ENCODE measurements at regions not wholly inside any gene's neighbourhood (a gene's known extent, or its start where the extent isn't known, plus 50 kb on each side); places are given as distances from the start of the nearest gene placed in this dataset.

DNA sequence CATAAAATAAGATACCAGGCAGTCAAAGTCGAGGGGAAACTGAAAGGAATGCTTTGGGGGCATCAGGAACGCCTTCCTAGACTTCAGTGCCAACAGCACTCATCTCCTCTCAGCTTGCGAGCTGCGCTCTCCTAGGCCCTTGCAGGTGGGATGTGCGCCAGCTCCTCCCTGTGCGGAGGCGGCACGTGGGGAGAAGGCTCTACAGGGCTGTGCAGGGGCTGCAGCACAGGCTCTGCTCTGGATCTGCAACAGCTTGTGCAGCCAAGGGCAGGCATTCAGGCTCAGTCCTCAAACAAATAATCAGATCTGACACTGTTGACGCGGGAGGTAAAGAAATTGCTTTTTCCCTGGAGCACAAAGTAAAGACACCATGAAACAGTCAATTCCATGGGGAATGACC is 144.8 kb downstream of the TTLL2 start:
- Histone ChIP-seq H3K4me2 (ENCODE audit: low read depth, low read length) (no peak overlapping the region), H3K27me3 (ENCODE audit: control insufficient read depth in 1 of 2, insufficient read depth in 2 of 2, low read length in 2 of 2) (peaks cover 2 to 42% of the 10 kb centered on the region in 2 experiments; a peak in 4 of 5 replicates), H2AFZ (ENCODE audit: low read length) (no peak overlapping the region), H3K4me3 (replicated peaks in 1 of 3; ENCODE audit: insufficient read depth in 1 of 3, low read depth in 2 of 3, low read length in 3 of 3) (no peak overlapping the region), H3K79me2 (ENCODE audit: insufficient read depth, low read length) (no peaks in the 10 kb centered on the region), H3K4me1 (ENCODE audit: insufficient read depth, low read length) (peaks cover 19% of the 10 kb centered on the region), H3K9me3 (ENCODE audit: low read length) (no peaks in the 10 kb centered on the region), H4K20me1 (ENCODE audit: insufficient read depth, low read length) (no peaks in the 10 kb centered on the region), H3K36me3 (replicated peaks in 1 of 2; ENCODE audit: control insufficient read depth in 1 of 2, insufficient read depth in 2 of 2, low read length in 2 of 2) (no peaks in the 10 kb centered on the region), H3K27ac (ENCODE audit: extremely low read length, insufficient read depth, low read length) (no peak overlapping the region), H3K9ac (ENCODE audit: insufficient read depth, low read depth, low read length) (no peak overlapping the region)
- intact Hi-C loops (cut with micrococcal nuclease; ENCODE audit: unreplicated experiment) (no loop called here), in situ Hi-C loops (cut with HindIII; ENCODE audit: extremely low pct_ligation_motif_present, low pct_unique_long_range_greater_than_20kb) (no loop called here)
- ChIA-PET CTCF (ENCODE audit: low intra/inter-chr PET ratio, low total read pairs) (no interaction called here), POLR2A (no interaction called here)
- no TSS peak for BruUV-seq (replicated peaks)
- no peak for TF ChIP-seq AHR (CRISPR knock-in tag; IDR thresholded peaks at IDR 0.05)
- no peak for TF ChIP-seq MAZ (IDR thresholded peaks at IDR 0.05; ENCODE audit: borderline replicate concordance, low read depth, low read length)
- no peak for TF ChIP-seq MAZ (CRISPR knock-in tag; IDR thresholded peaks at IDR 0.05; ENCODE audit: low read depth)
- no peak for TF ChIP-seq PPARG (CRISPR knock-in tag; conservative IDR thresholded peaks at IDR 0.05)
- WGBS (ENCODE audit: low lambda C conversion rate): 56% methylated on average over 9 of the region's 10 CpGs
- no peak for FAIRE-seq
- ATAC-seq: peak; percentile 20; the same call in 2 of the 3 replicates
- DNase-seq (ENCODE audit: low spot score): no peak

DNA sequence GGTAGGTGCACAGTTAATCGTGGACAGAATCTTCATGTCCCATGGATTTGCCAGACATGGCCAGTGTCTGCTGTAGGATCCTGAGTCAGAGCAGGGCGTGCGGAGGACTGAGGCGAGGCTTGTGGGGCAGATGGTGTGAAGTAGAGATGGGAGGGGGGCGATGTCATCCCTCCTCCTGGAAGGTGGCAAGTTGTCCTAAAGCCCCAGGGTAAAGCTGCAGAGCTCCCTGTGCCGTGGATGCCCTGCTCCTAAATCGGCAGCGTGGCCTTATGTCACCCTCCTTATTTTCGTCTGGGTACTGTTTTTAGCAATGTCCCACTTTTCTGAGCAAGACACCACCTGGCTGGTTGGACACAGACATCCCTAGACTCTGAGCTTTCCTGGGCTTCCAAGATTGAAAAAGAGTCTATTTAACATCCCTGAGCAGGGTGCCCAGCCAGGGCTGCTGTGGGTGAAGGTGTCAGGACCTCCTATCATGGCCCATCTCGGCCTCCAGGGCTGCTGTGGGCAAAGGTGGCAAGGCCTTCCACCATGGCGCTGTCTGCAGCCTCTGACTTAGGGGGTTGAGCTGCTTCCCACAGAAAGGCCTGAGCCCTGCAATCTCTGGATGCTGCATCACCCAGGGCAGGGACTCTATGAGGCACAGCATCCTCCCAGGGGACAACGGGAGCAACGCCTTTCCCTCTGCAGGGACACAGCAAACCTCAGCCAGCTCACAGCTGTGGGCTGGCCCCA is 145.4 kb downstream of the TTLL2 start:
- Histone ChIP-seq H4K20me1 (ENCODE audit: insufficient read depth, low read length) (no peaks in the 10 kb centered on the region), H3K36me3 (replicated peaks in 1 of 2; ENCODE audit: control insufficient read depth in 1 of 2, insufficient read depth in 2 of 2, low read length in 2 of 2) (no peaks in the 10 kb centered on the region), H3K27me3 (ENCODE audit: control insufficient read depth in 1 of 2, insufficient read depth in 2 of 2, low read length in 2 of 2) (peaks cover 2 to 43% of the 10 kb centered on the region in 2 experiments; a peak in 4 of 5 replicates), H2AFZ (ENCODE audit: low read length) (no peak overlapping the region), H3K4me2 (ENCODE audit: low read depth, low read length) (no peak overlapping the region), H3K79me2 (ENCODE audit: insufficient read depth, low read length) (no peaks in the 10 kb centered on the region), H3K27ac (ENCODE audit: extremely low read length, insufficient read depth, low read length) (no peak overlapping the region), H3K9me3 (ENCODE audit: low read length) (no peaks in the 10 kb centered on the region), H3K4me3 (replicated peaks in 1 of 3; ENCODE audit: insufficient read depth in 1 of 3, low read depth in 2 of 3, low read length in 3 of 3) (no peak overlapping the region), H3K4me1 (ENCODE audit: insufficient read depth, low read length) (peaks cover 19% of the 10 kb centered on the region), H3K9ac (ENCODE audit: insufficient read depth, low read depth, low read length) (no peak overlapping the region)
- intact Hi-C loops (cut with micrococcal nuclease; ENCODE audit: unreplicated experiment): no loop called here
- in situ Hi-C loops (cut with HindIII; ENCODE audit: extremely low pct_ligation_motif_present, low pct_unique_long_range_greater_than_20kb): no loop called here
- CTCF ChIA-PET (ENCODE audit: low intra/inter-chr PET ratio, low total read pairs): no interaction called here
- TF ChIP-seq ZNF343 (CRISPR knock-in tag; IDR thresholded peaks at IDR 0.05): no peak
- TF ChIP-seq, protein P1, sequence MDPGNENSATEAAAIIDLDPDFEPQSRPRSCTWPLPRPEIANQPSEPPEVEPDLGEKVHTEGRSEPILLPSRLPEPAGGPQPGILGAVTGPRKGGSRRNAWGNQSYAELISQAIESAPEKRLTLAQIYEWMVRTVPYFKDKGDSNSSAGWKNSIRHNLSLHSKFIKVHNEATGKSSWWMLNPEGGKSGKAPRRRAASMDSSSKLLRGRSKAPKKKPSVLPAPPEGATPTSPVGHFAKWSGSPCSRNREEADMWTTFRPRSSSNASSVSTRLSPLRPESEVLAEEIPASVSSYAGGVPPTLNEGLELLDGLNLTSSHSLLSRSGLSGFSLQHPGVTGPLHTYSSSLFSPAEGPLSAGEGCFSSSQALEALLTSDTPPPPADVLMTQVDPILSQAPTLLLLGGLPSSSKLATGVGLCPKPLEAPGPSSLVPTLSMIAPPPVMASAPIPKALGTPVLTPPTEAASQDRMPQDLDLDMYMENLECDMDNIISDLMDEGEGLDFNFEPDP (CRISPR knock-in tag; conservative IDR thresholded peaks at IDR 0.05): 0 out of 2 replicates have a peak, but pooled peaks have one; percentile 43
- DNase-seq (ENCODE audit: low spot score): no peak
- POLR2A ChIA-PET: no interaction called here
- no TSS peak for BruUV-seq (replicated peaks)
- FAIRE-seq: no peak
- 42% methylated on average over 11 of the region's 13 CpGs for WGBS (ENCODE audit: low lambda C conversion rate)
- no peak for ATAC-seq
